ENCODE measurements at regions not wholly inside any gene's neighbourhood (a gene's known extent, or its start where the extent isn't known, plus 50 kb on each side); places are given as distances from the start of the nearest gene placed in this dataset.

DNA sequence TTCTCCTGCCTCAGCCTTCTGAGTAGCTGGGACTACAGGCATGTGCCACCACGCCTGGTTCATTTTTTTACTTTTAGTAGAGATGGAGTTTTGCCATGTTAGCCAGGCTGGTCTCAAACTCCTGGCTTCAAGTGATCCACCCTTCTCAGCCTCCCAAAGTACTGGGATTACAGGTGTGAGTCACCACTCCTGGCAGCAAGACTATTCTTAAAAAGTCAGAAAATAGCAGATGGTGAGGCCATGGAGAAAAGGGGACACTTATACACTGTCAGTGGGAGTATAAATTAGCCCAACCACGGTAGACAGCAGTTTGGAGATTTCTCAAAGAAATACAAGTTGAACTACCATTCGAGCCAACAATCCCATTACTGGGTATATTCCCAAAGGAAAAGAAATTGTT, 603.3 kb upstream of the TBL1XR1 start:
- Histone ChIP-seq H3K4me3 (no peak overlapping the region), H3K4me1 (no peaks in the 10 kb centered on the region), H3K36me3 (ENCODE audit: low read depth, missing control alignments) (no peaks in the 10 kb centered on the region), H3K9me3 (no peaks in the 10 kb centered on the region), H3K27me3 (no peaks in the 10 kb centered on the region), H3K27ac (no peak overlapping the region)
- intact Hi-C loops (cut with DNase I; ENCODE audit: low total_unique reads), result no loop called here
- TF ChIP-seq, protein P1, sequence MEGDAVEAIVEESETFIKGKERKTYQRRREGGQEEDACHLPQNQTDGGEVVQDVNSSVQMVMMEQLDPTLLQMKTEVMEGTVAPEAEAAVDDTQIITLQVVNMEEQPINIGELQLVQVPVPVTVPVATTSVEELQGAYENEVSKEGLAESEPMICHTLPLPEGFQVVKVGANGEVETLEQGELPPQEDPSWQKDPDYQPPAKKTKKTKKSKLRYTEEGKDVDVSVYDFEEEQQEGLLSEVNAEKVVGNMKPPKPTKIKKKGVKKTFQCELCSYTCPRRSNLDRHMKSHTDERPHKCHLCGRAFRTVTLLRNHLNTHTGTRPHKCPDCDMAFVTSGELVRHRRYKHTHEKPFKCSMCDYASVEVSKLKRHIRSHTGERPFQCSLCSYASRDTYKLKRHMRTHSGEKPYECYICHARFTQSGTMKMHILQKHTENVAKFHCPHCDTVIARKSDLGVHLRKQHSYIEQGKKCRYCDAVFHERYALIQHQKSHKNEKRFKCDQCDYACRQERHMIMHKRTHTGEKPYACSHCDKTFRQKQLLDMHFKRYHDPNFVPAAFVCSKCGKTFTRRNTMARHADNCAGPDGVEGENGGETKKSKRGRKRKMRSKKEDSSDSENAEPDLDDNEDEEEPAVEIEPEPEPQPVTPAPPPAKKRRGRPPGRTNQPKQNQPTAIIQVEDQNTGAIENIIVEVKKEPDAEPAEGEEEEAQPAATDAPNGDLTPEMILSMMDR (IDR thresholded peaks at IDR 0.05), result no peak
- no peak for TF ChIP-seq POLR2A (IDR thresholded peaks at IDR 0.05)
- 71 to 93% methylated on average over 3 of the region's 3 CpGs for WGBS, 2 donors
- no peak for DNase-seq

DNA sequence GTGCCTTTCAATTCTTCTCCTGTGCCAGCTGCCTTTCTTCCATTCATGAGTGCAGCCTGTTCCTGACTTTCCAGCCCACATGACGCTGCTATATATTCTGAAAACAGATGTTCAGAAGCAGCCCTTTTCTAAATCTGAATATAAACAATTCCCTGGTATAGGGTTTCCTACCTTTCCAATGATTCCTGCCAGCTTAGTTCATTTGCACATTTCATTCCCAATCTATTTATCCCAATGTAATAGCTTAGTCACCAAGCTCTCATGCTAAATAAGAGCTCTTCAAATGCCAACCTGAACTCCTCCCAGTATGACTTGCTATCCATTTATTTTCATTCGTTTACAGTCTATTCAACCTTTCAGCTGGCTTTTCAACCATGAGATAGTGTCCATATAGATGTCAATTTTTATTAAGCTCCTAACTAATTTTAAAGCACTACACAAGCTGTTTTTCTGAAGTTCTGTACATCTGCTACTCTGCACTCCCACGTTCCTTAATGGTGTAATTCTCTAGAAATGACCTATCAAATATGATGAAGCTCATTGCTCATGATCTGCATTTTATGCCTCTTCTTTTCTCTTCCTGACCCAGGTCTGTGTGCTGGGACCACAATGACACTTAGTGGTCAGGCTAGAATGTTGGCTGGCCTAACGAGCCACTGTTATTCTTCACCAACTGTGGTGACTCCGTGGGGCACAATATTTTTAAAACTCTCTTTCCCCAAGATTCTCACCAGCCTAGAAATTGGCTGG, 605.0 kb upstream of the TBL1XR1 start:
- no peaks in the 10 kb centered on the region for H3K9me3 ChIP-seq
- intact Hi-C loops (cut with DNase I; ENCODE audit: low total_unique reads), result no loop called here
- H3K4me3 ChIP-seq, result no peak overlapping the region
- no peak for TF ChIP-seq POLR2A (IDR thresholded peaks at IDR 0.05)
- TF ChIP-seq, protein P1 (IDR thresholded peaks at IDR 0.05), result no peak
- 65 to 76% methylated on average over 4 to 5 of the region's 5 CpGs for WGBS, 2 donors
- no peak for DNase-seq
- no peaks in the 10 kb centered on the region for H3K36me3 ChIP-seq (ENCODE audit: low read depth, missing control alignments)
- no peak overlapping the region for H3K27ac ChIP-seq
- H3K4me1 ChIP-seq, result no peaks in the 10 kb centered on the region
- no peaks in the 10 kb centered on the region for H3K27me3 ChIP-seq

DNA sequence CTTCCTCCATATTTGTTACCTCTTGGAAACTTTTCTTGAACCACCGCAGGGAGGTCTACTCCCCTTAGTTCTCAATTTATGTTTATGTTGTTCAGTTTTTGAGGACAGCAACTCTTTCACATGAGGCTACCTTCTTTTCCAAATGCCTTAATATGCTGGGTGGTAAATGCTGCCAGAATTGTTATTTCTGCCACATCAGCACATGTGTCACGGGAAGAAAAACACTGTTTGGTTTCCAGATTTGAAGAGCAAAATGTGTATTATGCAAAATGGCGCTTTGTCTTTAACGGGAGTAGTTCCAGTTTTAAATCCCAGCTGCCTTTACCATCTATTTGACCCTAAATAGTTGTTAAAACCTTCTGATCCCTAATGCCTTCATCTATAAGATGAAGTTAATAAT, 606.2 kb upstream of the TBL1XR1 start:
- no peak for DNase-seq
- intact Hi-C loops (cut with DNase I; ENCODE audit: low total_unique reads), result no loop called here
- no peak for TF ChIP-seq POLR2A (IDR thresholded peaks at IDR 0.05)
- TF ChIP-seq, protein P1 (IDR thresholded peaks at IDR 0.05), result no peak
- Histone ChIP-seq H3K9me3 (no peaks in the 10 kb centered on the region), H3K27me3 (no peaks in the 10 kb centered on the region), H3K4me1 (no peaks in the 10 kb centered on the region), H3K4me3 (no peak overlapping the region), H3K27ac (no peak overlapping the region), H3K36me3 (ENCODE audit: low read depth, missing control alignments) (no peaks in the 10 kb centered on the region)
- 77 to 83% methylated on average over 4 of the region's 4 CpGs for WGBS, 2 donors

DNA sequence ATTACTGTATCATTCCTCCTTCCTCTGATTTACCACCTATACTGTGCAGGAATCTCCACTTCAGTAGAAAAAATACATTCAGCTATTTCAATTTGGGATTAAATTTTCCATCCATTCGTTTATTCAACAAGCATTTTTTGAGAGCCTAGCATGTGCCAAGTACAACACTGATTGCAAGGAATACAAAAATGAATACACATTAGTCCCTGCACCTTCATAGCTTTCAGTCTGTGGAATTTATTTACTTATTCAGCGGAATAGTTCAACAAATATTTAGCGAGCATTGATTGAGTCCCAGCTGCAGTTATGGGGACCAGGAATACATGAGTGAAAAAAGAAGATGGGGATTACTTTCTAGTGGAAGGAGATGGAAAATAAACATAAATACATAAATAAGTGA, 606.8 kb upstream of the TBL1XR1 start:
- H3K4me1 ChIP-seq, result no peaks in the 10 kb centered on the region
- TF ChIP-seq, protein P1 (IDR thresholded peaks at IDR 0.05), result no peak
- no peak for TF ChIP-seq POLR2A (IDR thresholded peaks at IDR 0.05)
- no peaks in the 10 kb centered on the region for H3K36me3 ChIP-seq (ENCODE audit: low read depth, missing control alignments)
- intact Hi-C loops (cut with DNase I; ENCODE audit: low total_unique reads), result no loop called here
- no peaks in the 10 kb centered on the region for H3K27me3 ChIP-seq
- no peak for DNase-seq
- H3K4me3 ChIP-seq, result no peak overlapping the region
- 56% methylated on average over 3 of the region's 3 CpGs for WGBS, 2 donors
- H3K27ac ChIP-seq, result no peak overlapping the region
- H3K9me3 ChIP-seq, result no peaks in the 10 kb centered on the region

DNA sequence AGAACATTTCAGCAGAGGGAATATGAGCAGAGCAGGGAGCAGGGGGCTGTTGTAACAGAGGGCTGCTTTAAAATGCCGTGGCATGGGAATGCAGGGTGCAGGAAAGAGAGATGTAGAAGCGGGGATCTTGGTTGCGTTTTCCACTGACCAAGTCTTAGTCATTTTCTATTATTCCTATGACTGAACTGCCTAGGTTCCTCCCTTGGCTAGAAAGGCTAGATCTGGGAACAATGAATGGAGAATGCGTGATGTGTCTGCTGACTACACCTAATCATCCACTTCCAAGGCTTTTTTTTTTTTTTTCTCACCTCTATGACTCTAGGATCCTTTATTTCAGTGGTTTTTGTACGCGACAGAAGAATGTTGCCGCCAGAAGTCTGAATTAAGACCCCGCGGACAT, 607.4 kb upstream of the TBL1XR1 start:
- 76 to 87% methylated on average over 9 of the region's 9 CpGs for WGBS, 2 donors
- Histone ChIP-seq H3K4me3 (no peak overlapping the region), H3K27me3 (no peaks in the 10 kb centered on the region), H3K27ac (no peak overlapping the region), H3K4me1 (no peaks in the 10 kb centered on the region), H3K36me3 (ENCODE audit: low read depth, missing control alignments) (no peaks in the 10 kb centered on the region), H3K9me3 (no peaks in the 10 kb centered on the region)
- no peak for DNase-seq
- intact Hi-C loops (cut with DNase I; ENCODE audit: low total_unique reads), result no loop called here
- no peak for TF ChIP-seq POLR2A (IDR thresholded peaks at IDR 0.05)
- TF ChIP-seq, protein P1 (IDR thresholded peaks at IDR 0.05), result no peak

Data from testis (tissue), 2 donors.